ENCODE measurements at regions not wholly inside any gene's neighbourhood (a gene's known extent, or its start where the extent isn't known, plus 50 kb on each side); places are given as distances from the start of the nearest gene placed in this dataset.

DNA sequence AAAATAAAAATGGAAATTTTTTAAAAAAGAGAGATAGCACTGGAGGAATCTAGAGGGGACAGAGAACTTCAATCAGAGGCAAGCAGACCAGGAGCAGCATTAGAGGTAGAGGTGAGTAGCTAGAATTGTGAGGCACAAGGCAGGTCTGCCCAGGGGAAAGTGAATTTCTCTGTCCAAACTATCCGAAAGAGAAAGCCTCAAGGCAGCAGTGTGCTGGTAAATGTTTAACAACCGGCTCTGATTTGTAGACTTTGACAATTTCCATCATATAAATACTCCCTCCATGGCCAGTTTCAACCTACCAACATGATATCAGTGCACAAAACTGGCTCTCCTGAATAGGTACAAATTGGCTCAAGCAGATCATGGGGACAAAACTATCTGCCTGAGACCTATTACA is 160.6 kb upstream of the EGLN3 start:
- DNase-seq (ENCODE audit: low read depth, low spot score): no peak
- in situ Hi-C loops (cut with HindIII; ENCODE audit: low sequenced_read_pairs): no loop called here

DNA sequence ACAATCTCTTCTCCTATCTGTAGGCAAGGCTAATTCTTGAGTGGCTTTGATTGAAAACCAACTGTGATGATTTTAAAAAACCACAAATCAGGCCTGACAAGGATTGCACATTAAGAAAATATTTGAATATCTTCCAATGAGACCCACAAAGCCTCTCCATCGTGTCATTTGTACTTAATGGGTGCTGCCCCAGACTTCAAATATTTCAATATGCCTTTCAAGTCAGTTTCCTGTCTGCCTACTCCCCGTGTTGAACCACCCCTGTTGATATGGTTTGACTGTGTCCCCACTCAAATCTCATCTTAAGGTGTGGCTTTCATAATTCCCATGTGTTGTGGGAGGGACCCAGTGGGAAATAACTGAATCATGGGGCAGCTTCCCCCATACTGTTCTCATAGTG is 159.7 kb upstream of the EGLN3 start:
- in situ Hi-C loops (cut with HindIII; ENCODE audit: low sequenced_read_pairs): no loop called here
- no peak for DNase-seq (ENCODE audit: low read depth, low spot score)
- TF ChIP-seq, protein P1, sequence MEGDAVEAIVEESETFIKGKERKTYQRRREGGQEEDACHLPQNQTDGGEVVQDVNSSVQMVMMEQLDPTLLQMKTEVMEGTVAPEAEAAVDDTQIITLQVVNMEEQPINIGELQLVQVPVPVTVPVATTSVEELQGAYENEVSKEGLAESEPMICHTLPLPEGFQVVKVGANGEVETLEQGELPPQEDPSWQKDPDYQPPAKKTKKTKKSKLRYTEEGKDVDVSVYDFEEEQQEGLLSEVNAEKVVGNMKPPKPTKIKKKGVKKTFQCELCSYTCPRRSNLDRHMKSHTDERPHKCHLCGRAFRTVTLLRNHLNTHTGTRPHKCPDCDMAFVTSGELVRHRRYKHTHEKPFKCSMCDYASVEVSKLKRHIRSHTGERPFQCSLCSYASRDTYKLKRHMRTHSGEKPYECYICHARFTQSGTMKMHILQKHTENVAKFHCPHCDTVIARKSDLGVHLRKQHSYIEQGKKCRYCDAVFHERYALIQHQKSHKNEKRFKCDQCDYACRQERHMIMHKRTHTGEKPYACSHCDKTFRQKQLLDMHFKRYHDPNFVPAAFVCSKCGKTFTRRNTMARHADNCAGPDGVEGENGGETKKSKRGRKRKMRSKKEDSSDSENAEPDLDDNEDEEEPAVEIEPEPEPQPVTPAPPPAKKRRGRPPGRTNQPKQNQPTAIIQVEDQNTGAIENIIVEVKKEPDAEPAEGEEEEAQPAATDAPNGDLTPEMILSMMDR (IDR thresholded peaks at IDR 0.05; ENCODE audit: low read depth, low read length): no peak
- no peak overlapping the region for H3K4me3 ChIP-seq (ENCODE audit: low read depth, low read length)

More for the DNA sequence above, 160.6 kb upstream of the EGLN3 start:
- TF ChIP-seq, protein P1 (IDR thresholded peaks at IDR 0.05; ENCODE audit: low read depth, low read length): no peak
- no peak overlapping the region for H3K4me3 ChIP-seq (ENCODE audit: low read depth, low read length)

DNA sequence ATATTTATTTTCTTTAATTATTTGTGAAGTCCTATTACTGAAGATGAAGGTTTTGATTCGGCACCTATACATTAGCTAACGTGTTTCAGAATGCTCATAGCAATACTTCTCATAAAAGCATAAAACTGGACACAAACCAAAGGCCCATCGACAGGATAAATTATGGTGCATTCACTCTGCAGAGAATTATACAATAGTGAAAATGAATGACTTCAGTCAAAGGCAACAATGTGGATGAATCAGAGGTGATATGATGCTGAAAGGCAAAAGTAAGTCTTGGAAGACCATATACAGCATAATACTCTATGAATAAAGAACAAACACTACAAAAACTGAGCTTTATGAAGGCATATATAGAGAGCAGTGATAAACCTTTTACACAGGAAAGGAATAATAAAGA is 156.6 kb upstream of the EGLN3 start:
- H3K4me3 ChIP-seq (ENCODE audit: low read depth, low read length): no peak overlapping the region
- TF ChIP-seq, protein P1 (IDR thresholded peaks at IDR 0.05; ENCODE audit: low read depth, low read length): no peak
- no peak for DNase-seq (ENCODE audit: low read depth, low spot score)
- in situ Hi-C loops (cut with HindIII; ENCODE audit: low sequenced_read_pairs): no loop called here

DNA sequence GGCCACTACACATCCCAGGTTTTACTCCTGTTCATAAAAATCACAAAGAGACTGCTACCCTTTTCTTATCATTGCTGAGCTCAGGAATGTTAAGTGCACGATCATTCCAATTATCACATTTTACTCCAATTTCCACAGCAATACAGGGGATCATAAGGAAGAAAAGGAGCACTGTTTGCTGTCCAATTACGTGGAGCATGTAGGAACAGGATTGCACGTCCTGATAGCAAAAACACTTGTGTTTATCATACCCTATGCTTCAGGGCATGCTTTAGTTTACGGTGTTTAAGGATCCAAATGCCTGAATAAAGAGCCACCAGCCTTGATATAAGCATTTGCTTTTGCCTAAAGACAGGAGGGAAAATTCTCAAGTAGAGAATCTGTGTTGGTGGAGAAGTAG is 155.4 kb upstream of the EGLN3 start:
- DNase-seq (ENCODE audit: low read depth, low spot score): no peak
- H3K4me3 ChIP-seq (ENCODE audit: low read depth, low read length): no peak overlapping the region
- TF ChIP-seq, protein P1 (IDR thresholded peaks at IDR 0.05; ENCODE audit: low read depth, low read length): no peak
- in situ Hi-C loops (cut with HindIII; ENCODE audit: low sequenced_read_pairs): no loop called here

DNA sequence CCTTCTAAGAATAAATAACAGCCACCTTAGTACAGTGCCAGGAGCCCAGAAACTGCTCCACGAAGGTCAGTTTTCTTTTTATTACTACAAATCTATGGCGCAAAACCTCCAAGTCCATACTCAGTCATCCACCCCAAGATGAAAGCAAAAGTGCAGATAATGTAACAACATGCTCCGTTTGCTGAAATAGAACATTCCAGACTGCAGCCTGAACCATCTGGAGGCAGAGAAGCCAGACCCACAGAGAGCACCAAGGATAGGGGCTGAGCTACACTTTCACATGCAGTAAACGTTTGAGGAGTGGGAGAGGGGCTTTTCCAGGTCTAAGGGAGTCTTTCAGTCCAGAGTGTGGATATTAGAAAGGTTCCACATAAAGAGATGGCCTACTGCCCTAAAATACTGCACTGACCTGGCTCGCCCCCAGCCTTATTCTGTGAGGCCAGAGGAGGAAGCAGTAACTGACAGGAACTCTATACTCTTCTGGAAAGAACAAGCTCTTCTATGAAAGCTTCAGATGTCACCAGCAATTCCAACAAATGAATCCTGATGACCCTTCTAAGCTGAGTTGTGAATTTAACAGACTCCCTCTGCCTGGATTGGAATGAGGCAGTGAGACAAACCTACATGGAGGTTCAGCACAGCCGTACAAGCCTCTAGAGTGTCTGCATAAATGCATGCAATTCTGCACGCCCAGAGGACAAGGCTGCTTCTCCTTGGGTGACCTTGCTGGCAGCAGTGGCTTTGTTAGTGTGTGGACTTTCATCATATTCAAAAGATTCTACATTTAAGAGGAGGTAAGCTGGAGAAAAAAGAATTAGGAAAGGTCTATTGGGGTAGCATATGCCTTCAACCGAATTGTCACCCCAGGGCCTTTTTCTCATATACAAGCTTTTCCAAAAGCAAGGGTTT is 153.9 kb upstream of the EGLN3 start:
- TF ChIP-seq, protein P1 (IDR thresholded peaks at IDR 0.05; ENCODE audit: low read depth, low read length): no peak
- H3K4me3 ChIP-seq (ENCODE audit: low read depth, low read length): no peak overlapping the region
- in situ Hi-C loops (cut with HindIII; ENCODE audit: low sequenced_read_pairs): no loop called here
- no peak for DNase-seq (ENCODE audit: low read depth, low spot score)

DNA sequence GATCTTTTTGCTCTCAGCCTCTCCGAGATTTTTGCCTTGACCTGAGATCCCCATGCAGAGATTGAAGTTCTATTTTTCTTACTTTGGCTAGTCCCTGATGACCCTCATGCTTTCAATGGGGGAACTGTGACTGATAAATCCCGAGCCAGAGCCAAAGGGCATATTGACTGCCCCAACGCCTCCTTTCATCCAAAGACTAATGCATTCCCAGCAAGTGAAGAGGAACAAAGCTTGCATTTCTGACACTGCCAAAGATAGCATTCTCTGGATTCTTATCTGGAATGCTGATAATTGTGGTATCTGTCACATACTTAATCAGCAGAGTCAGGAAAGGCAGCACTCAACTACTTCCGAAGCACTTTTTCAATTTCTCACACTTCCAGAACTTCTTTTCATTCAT is 152.3 kb upstream of the EGLN3 start:
- TF ChIP-seq, protein P1 (IDR thresholded peaks at IDR 0.05; ENCODE audit: low read depth, low read length): no peak
- no peak overlapping the region for H3K4me3 ChIP-seq (ENCODE audit: low read depth, low read length)
- in situ Hi-C loops (cut with HindIII; ENCODE audit: low sequenced_read_pairs): no loop called here

More for the DNA sequence above, 152.3 kb upstream of the EGLN3 start:
- no peak for DNase-seq (ENCODE audit: low read depth, low spot score)
